ENCODE measurements at regions not wholly inside any gene's neighbourhood (a gene's known extent, or its start where the extent isn't known, plus 50 kb on each side); places are given as distances from the start of the nearest gene placed in this dataset.

- H3K4me3 ChIP-seq (ENCODE audit: low read depth, low read length) = no peak overlapping the region
- TF ChIP-seq, protein P1, sequence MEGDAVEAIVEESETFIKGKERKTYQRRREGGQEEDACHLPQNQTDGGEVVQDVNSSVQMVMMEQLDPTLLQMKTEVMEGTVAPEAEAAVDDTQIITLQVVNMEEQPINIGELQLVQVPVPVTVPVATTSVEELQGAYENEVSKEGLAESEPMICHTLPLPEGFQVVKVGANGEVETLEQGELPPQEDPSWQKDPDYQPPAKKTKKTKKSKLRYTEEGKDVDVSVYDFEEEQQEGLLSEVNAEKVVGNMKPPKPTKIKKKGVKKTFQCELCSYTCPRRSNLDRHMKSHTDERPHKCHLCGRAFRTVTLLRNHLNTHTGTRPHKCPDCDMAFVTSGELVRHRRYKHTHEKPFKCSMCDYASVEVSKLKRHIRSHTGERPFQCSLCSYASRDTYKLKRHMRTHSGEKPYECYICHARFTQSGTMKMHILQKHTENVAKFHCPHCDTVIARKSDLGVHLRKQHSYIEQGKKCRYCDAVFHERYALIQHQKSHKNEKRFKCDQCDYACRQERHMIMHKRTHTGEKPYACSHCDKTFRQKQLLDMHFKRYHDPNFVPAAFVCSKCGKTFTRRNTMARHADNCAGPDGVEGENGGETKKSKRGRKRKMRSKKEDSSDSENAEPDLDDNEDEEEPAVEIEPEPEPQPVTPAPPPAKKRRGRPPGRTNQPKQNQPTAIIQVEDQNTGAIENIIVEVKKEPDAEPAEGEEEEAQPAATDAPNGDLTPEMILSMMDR (conservative IDR thresholded peaks at IDR 0.05; ENCODE audit: low read depth, low read length) = no peak
- DNase-seq (ENCODE audit: low read depth) = peak; percentile 17
These were observed 62.5 kb upstream of the CHST15 start for GRCh38 chr10:124155781-124156435.

DNA sequence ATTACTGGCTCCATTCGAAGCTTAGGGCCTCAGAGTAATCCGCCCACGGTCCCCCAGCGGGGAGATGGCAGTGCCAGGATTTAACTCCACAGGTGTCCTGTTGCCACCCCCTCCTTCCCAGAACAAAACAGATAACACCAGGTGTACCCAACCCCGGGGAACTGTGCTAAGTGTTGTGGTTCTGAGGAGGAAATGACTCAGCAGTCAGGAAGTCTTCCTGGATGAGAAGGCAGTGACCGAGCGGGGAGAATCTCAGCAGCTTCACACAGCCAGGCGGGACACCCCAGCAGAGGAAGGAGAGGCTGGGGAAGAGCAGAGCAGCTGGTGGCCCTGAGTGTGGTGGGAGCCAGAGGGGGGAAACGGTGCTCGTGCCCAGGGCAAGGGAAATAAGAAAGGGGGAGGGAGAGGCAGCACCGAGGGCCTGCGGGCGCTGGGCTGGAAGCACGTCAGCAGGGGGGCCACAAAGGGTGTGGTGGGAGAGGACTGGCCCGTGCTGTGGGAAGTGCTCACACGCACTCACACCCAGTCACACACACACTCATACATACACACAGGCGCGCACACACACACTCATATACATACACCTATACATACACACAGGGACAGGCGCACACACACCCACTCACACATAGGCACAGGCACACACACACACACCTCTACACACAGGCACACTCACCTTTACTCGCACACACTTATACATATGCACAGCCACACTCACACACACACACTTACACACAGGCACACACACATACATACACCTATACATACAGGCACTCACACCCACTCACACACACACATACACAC is 59.8 kb upstream of the CHST15 start:
- TF ChIP-seq, protein P1 (conservative IDR thresholded peaks at IDR 0.05; ENCODE audit: low read depth, low read length) = no peak
- no peak overlapping the region for H3K4me3 ChIP-seq (ENCODE audit: low read depth, low read length)

GRCh38 chr10:124152139-124153022 is 59.0 kb upstream of the CHST15 start:
- no peak overlapping the region for H3K4me3 ChIP-seq (ENCODE audit: low read depth, low read length)
- TF ChIP-seq, protein P1 (conservative IDR thresholded peaks at IDR 0.05; ENCODE audit: low read depth, low read length) = no peak
- DNase-seq (ENCODE audit: low read depth) = peak; percentile 68

More for the DNA sequence above, 59.8 kb upstream of the CHST15 start:
- DNase-seq (ENCODE audit: low read depth) = peak; percentile 85

- DNase-seq (ENCODE audit: low read depth) = no peak
- H3K4me3 ChIP-seq (ENCODE audit: low read depth, low read length) = no peak overlapping the region
- TF ChIP-seq, protein P1 (conservative IDR thresholded peaks at IDR 0.05; ENCODE audit: low read depth, low read length) = no peak
These were observed 58.2 kb upstream of the CHST15 start for GRCh38 chr10:124151466-124152095.

DNA sequence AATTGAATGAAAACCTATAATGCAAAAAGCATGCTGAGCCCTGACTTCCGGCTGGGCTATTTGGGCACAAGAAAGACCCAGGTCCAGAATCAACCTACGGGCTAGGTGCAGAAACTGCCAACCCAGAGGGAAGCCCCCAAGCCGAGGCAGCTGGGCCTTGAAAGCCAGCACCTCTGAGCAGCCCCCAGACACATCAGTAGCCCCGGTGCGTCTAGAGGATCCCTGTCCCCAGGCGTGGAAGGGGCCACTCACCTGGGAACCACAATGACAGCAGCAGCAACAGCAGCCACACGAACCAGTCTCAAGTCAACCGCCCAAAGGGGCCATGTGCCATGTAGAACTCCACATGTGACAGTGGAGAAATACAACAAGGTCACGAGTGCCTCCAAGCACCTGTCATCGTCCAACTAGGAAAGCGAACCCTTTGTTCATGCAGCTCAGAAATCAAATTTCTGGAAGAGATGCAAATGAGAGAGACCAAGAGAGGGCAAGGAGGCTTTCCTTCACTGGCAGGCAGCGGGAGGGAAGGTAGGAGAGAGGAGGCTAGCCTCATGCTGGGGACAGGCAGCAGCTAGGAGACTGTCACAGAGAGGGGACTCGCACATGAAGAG is 57.5 kb upstream of the CHST15 start:
- DNase-seq (ENCODE audit: low read depth) = no peak
- no peak overlapping the region for H3K4me3 ChIP-seq (ENCODE audit: low read depth, low read length)
- TF ChIP-seq, protein P1 (conservative IDR thresholded peaks at IDR 0.05; ENCODE audit: low read depth, low read length) = no peak

DNA sequence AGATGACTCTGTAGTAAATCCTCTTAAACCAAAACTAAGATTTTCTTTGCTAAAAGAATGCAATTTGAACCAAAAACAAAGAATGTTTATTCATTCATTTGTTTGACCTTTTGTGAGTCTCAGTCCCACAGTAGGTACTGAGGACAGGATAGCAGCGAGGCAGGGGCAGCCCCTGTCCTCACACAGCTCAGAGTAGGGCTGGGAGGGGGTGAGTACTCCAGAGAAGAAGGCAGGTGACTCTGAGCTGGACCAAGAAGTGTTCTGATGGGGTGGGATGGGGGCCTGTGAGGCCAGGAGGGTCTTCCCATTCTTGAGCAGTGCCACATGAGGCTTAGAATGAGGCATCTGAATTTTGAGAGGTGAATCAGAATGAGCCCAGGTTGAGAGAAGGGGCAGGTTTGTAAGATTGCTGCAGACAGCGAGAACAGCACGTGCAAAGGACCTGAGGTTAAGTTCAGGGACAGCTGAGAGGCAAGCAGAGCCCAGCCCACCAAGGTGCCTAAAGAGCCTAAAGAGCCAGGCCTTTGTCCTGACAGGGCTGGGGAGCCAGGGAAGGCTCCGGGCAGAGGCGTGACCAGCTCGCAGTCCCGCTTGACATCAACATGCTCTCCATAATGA is 56.9 kb upstream of the CHST15 start:
- H3K4me3 ChIP-seq (ENCODE audit: low read depth, low read length) = no peak overlapping the region
- TF ChIP-seq, protein P1 (conservative IDR thresholded peaks at IDR 0.05; ENCODE audit: low read depth, low read length) = no peak
- no peak for DNase-seq (ENCODE audit: low read depth)

Data from choroid plexus epithelial cell (primary cell).